ENCODE measurements at regions not wholly inside any gene's neighbourhood (a gene's known extent, or its start where the extent isn't known, plus 50 kb on each side); places are given as distances from the start of the nearest gene placed in this dataset.

DNA sequence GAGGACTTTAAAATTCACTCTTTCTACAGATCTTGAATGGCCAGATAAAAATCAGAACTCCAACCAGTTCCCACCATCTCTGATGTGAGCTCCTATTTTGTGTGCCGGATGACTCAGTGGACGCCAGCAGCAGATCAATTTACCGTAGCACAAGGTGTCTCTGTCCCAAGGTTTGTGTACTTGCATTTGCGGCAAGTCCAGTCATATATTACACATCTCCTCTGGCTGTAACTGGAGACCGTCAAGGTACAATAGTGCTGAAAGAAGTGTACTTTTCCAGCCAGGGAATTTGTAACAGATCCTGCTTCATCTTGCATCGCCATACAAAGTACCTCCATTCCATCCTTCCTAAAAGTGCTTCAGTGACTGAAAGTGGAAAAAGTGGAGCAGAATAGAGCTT, 108.2 kb upstream of the SORBS2 start:
- no peaks in the 10 kb centered on the region for H3F3A ChIP-seq (replicated peaks; ENCODE audit: insufficient read depth)
- no peaks in the 10 kb centered on the region for H3K9me2 ChIP-seq
- H3K9me3 ChIP-seq = no peaks in the 10 kb centered on the region
- CTCF ChIA-PET = interaction anchor here (1.0 kb wide), 1 partner anchor 100 kb away, joined by 3 read pairs; no protein-coding TSS in a partner anchor
- no peaks in the 10 kb centered on the region for H3K36me3 ChIP-seq (replicated peaks in 1 of 2; ENCODE audit: control insufficient read depth in 1 of 2, insufficient read depth in 2 of 2, low read length in 1 of 2)
- POLR2A ChIA-PET = no interaction called here
- H3K9ac ChIP-seq = no peak overlapping the region
- H2AFZ ChIP-seq (ENCODE audit: low read depth) = no peak overlapping the region
- 75% methylated on average over 6 of the region's 6 CpGs for WGBS (ENCODE audit: low lambda C conversion rate)
- DNase-seq = no peak
- TF ChIP-seq FOSL2 (IDR thresholded peaks at IDR 0.05; ENCODE audit: borderline replicate concordance, low read depth) (no peak), RFX5 (IDR thresholded peaks at IDR 0.05; ENCODE audit: low read length) (no peak), TEAD4 (IDR thresholded peaks at IDR 0.05; ENCODE audit: borderline replicate concordance, insufficient read depth) (no peak), GATA2 (CRISPR knock-in tag; IDR thresholded peaks at IDR 0.05) (no peak), RCOR1 (IDR thresholded peaks at IDR 0.05; ENCODE audit: low read length) (no peak), MEF2A (IDR thresholded peaks at IDR 0.05; ENCODE audit: borderline replicate concordance, low read depth) (no peak), EP300 (IDR thresholded peaks at IDR 0.05; ENCODE audit: borderline replicate concordance in 1 of 2, low read depth in 1 of 2, low read length in 1 of 2) (no peak), FOXJ3 (CRISPR knock-in tag; IDR thresholded peaks at IDR 0.05) (no peak), JUND (IDR thresholded peaks at IDR 0.05) (no peak), NFIC (IDR thresholded peaks at IDR 0.05; ENCODE audit: borderline replicate concordance) (no peak), FOXM1 (IDR thresholded peaks at IDR 0.05; ENCODE audit: low read depth) (no peak), SIN3A (IDR thresholded peaks at IDR 0.05; ENCODE audit: borderline replicate concordance, low read depth, low read length) (no peak)
- TF ChIP-seq, protein P1, sequence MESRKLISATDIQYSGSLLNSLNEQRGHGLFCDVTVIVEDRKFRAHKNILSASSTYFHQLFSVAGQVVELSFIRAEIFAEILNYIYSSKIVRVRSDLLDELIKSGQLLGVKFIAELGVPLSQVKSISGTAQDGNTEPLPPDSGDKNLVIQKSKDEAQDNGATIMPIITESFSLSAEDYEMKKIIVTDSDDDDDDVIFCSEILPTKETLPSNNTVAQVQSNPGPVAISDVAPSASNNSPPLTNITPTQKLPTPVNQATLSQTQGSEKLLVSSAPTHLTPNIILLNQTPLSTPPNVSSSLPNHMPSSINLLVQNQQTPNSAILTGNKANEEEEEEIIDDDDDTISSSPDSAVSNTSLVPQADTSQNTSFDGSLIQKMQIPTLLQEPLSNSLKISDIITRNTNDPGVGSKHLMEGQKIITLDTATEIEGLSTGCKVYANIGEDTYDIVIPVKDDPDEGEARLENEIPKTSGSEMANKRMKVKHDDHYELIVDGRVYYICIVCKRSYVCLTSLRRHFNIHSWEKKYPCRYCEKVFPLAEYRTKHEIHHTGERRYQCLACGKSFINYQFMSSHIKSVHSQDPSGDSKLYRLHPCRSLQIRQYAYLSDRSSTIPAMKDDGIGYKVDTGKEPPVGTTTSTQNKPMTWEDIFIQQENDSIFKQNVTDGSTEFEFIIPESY (IDR thresholded peaks at IDR 0.05; ENCODE audit: borderline replicate concordance, low read depth) = no peak
- TF ChIP-seq, protein P2, sequence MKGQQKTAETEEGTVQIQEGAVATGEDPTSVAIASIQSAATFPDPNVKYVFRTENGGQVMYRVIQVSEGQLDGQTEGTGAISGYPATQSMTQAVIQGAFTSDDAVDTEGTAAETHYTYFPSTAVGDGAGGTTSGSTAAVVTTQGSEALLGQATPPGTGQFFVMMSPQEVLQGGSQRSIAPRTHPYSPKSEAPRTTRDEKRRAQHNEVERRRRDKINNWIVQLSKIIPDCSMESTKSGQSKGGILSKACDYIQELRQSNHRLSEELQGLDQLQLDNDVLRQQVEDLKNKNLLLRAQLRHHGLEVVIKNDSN (IDR thresholded peaks at IDR 0.05; ENCODE audit: borderline replicate concordance, low read depth) = no peak
- no peak overlapping the region; a peak in 1 of 4 replicates for H3K4me3 ChIP-seq (ENCODE audit: low read depth in 2 of 2, low read length in 1 of 2)
- no peaks in the 10 kb centered on the region for H3K79me2 ChIP-seq (ENCODE audit: insufficient read depth)
- no peak overlapping the region for H3K4me2 ChIP-seq
- H3K27ac ChIP-seq (ENCODE audit: low read depth in 2 of 2, low read length in 1 of 2) = no peak overlapping the region
- no peaks in the 10 kb centered on the region for H3K27me3 ChIP-seq (ENCODE audit: insufficient read depth)
- peaks cover 0 to 3% of the 10 kb centered on the region in 2 experiments; a peak in 2 of 4 replicates for H3K4me1 ChIP-seq (ENCODE audit: control insufficient read depth in 1 of 2, insufficient read depth in 2 of 2, low read depth in 1 of 2, low read length in 1 of 2)
- H4K20me1 ChIP-seq (ENCODE audit: insufficient read depth) = no peaks in the 10 kb centered on the region

DNA sequence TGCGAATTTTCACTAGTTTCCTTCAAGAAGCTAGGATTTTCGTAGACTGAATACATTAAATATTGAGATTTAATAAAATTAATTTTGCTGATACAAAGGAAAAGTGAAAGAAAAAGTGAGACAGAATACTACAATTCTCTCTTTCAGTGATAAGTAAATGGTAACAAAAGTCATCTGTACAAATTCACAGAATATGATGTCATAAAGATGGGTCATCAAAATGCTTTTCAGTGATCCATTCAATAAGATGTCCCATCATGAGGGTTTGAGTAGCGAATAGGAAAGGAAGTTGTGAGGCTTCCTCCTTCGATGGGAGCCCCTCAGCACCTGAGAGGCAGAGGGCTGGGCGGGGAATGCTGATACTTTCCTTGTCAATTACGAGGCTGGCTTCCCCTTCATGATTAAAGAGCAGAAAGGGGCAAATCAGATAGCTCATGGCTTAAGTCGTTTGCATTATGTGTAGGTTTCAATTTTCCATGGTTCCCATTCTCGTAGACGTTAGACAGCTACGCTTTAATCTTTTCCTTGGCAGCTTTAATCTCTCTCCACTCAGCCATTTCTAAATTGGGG, 108.8 kb upstream of the SORBS2 start:
- Histone ChIP-seq H3K9me3 (no peaks in the 10 kb centered on the region), H3K79me2 (ENCODE audit: insufficient read depth) (no peaks in the 10 kb centered on the region), H3F3A (replicated peaks; ENCODE audit: insufficient read depth) (no peaks in the 10 kb centered on the region), H3K9ac (no peak overlapping the region), H3K27me3 (ENCODE audit: insufficient read depth) (no peaks in the 10 kb centered on the region), H4K20me1 (ENCODE audit: insufficient read depth) (no peaks in the 10 kb centered on the region), H3K36me3 (replicated peaks in 1 of 2; ENCODE audit: control insufficient read depth in 1 of 2, insufficient read depth in 2 of 2, low read length in 1 of 2) (no peaks in the 10 kb centered on the region), H3K4me2 (no peak overlapping the region), H3K4me3 (ENCODE audit: low read depth in 2 of 2, low read length in 1 of 2) (no peak overlapping the region), H2AFZ (ENCODE audit: low read depth) (no peak overlapping the region), H3K27ac (ENCODE audit: low read depth in 2 of 2, low read length in 1 of 2) (no peak overlapping the region), H3K4me1 (ENCODE audit: control insufficient read depth in 1 of 2, insufficient read depth in 2 of 2, low read depth in 1 of 2, low read length in 1 of 2) (peaks cover 0 to 4% of the 10 kb centered on the region in 2 experiments; a peak in 2 of 4 replicates), H3K9me2 (no peaks in the 10 kb centered on the region)
- ChIA-PET CTCF (no interaction called here), POLR2A (no interaction called here)
- no peak for DNase-seq
- no peak for TF ChIP-seq YY1 (IDR thresholded peaks at IDR 0.05; ENCODE audit: low read depth)
- no peak for TF ChIP-seq TEAD4 (IDR thresholded peaks at IDR 0.05; ENCODE audit: borderline replicate concordance, insufficient read depth)
- TF ChIP-seq JUND (IDR thresholded peaks at IDR 0.05) = no peak
- no peak for TF ChIP-seq FOXJ3 (CRISPR knock-in tag; IDR thresholded peaks at IDR 0.05)
- TF ChIP-seq, protein P3, sequence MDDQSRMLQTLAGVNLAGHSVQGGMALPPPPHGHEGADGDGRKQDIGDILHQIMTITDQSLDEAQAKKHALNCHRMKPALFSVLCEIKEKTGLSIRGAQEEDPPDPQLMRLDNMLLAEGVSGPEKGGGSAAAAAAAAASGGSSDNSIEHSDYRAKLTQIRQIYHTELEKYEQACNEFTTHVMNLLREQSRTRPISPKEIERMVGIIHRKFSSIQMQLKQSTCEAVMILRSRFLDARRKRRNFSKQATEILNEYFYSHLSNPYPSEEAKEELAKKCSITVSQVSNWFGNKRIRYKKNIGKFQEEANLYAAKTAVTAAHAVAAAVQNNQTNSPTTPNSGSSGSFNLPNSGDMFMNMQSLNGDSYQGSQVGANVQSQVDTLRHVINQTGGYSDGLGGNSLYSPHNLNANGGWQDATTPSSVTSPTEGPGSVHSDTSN (IDR thresholded peaks at IDR 0.05) = no peak
- TF ChIP-seq EP300 (IDR thresholded peaks at IDR 0.05; ENCODE audit: borderline replicate concordance in 1 of 2, low read depth in 1 of 2, low read length in 1 of 2) = no peak
- 53% methylated on average over 9 of the region's 10 CpGs for WGBS (ENCODE audit: low lambda C conversion rate)
